H1 (cell line): ENCODE measurements at regions not wholly inside any gene's neighbourhood (a gene's known extent, or its start where the extent isn't known, plus 50 kb on each side); places are given as distances from the start of the nearest gene placed in this dataset.

Experiments
- CTCF ChIA-PET: fragments of 300-600 bp; sonication (Branson Sonifier 250); formaldehyde crosslinking; loops from one replicate; lab custom pipeline; 2021; ENCODE audit not compliant: partially characterized antibody; lab: Charles Lee
- POLR2A ChIA-PET: fragments of 300-600 bp; sonication (Branson Sonifier 250); formaldehyde crosslinking; loops from one replicate; lab custom pipeline; 2021; ENCODE audit warnings: inconsistent platforms; ENCODE audit not compliant: partially characterized antibody; lab: Charles Lee
- DNase-seq, 2 experiments: peaks; one replicate each; pipeline versions ENCODE4 v3.0.0 to v3.0.0-alpha.2; 2010 to 2022; ENCODE audit warnings: low spot score in 2 of 2, low read depth in 1 of 2, mixed read lengths in 1 of 2
- FAIRE-seq: peaks from 2 replicates; lab custom pipeline; 2011; peaks lifted over from hg19 to GRCh38; lab: Jason Lieb, UNC
- H2AFZ ChIP-seq: 2 replicates; pipeline ENCODE4 v1.8.1; 2012; ENCODE audit warnings: low read length, inconsistent platforms
- H2AK5ac ChIP-seq: 2 replicates; pipeline ENCODE4 v1.6.1; 2013; ENCODE audit warnings: low read depth, low read length
- H2BK120ac ChIP-seq: replicated peaks from 2 replicates; pipeline ENCODE3; 2013; ENCODE audit warnings: low read depth, low read length, inconsistent platforms
- H2BK12ac ChIP-seq: 2 replicates; pipeline ENCODE4 v1.6.1; 2013; ENCODE audit warnings: low read depth, low read length
- H2BK15ac ChIP-seq: 2 replicates; pipeline ENCODE4 v1.6.1; 2013; ENCODE audit warnings: low read length
- H2BK20ac ChIP-seq: 2 replicates; pipeline ENCODE4 v1.6.1; 2013; ENCODE audit warnings: low read length
- H2BK5ac ChIP-seq: 2 replicates; pipeline ENCODE4 v1.6.1; 2013; ENCODE audit warnings: low read depth, low read length
- H3K14ac ChIP-seq: 2 replicates; pipeline ENCODE4 v1.6.1; 2013; ENCODE audit warnings: inconsistent platforms; ENCODE audit not compliant: insufficient read length
- H3K18ac ChIP-seq: 2 replicates; pipeline ENCODE4 v1.6.1; 2013; ENCODE audit warnings: low read length; ENCODE audit errors: extremely low read depth
- H3K23ac ChIP-seq: 2 replicates; pipeline ENCODE4 v1.6.1; 2013; ENCODE audit warnings: inconsistent platforms; ENCODE audit not compliant: insufficient read length
- H3K23me2 ChIP-seq: 2 replicates; pipeline ENCODE4 v1.6.1; 2013; ENCODE audit warnings: low read depth, low read length
- H3K27ac ChIP-seq: 2 replicates; pipeline ENCODE4 v1.6.1; 2011; ENCODE audit warnings: low read depth, low read length, inconsistent platforms
- H3K27me3 ChIP-seq, 4 experiments: replicated peaks in 1 of 4; 1 replicate in 1 of 4; 2 replicates in 3 of 4; pipeline versions ENCODE4 v1.6.1 to v1.8.1; 2011 to 2013; ENCODE audit warnings: low read length in 3 of 4, mild to moderate bottlenecking in 3 of 4, inconsistent platforms in 2 of 4, mixed read lengths in 2 of 4, moderate library complexity in 1 of 4; ENCODE audit not compliant: control insufficient read depth in 3 of 4, insufficient read depth in 3 of 4; ENCODE audit errors: extremely low read depth in 1 of 4
- H3K36me3 ChIP-seq, 4 experiments: 2 replicates each; pipeline versions ENCODE4 v1.6.1 to v1.8.1; 2011 to 2013; ENCODE audit warnings: mild to moderate bottlenecking in 4 of 4, low read length in 3 of 4, moderate library complexity in 2 of 4, control low read depth in 1 of 4, inconsistent platforms in 1 of 4; ENCODE audit not compliant: insufficient read depth in 4 of 4, control insufficient read depth in 2 of 4
- H3K4ac ChIP-seq: replicated peaks from 2 replicates; pipeline ENCODE3; 2013; ENCODE audit warnings: low read length, low read depth, mixed read lengths, inconsistent platforms; ENCODE audit not compliant: insufficient read length
- H3K4me1 ChIP-seq, 4 experiments: replicated peaks in 1 of 4; 1 replicate in 1 of 4; 2 replicates in 3 of 4; pipeline versions ENCODE4 v1.6.1 to v1.8.1; 2011 to 2013; ENCODE audit warnings: low read length in 3 of 4, inconsistent platforms in 2 of 4, mixed read lengths in 1 of 4; ENCODE audit not compliant: insufficient read depth in 4 of 4, control insufficient read depth in 3 of 4
- H3K4me2 ChIP-seq, 2 experiments: 2 replicates each; pipeline versions ENCODE4 v1.6.1 to v1.8.1; 2011 to 2013; ENCODE audit warnings: low read depth in 2 of 2, low read length in 2 of 2, control low read depth in 1 of 2, inconsistent platforms in 1 of 2, mild to moderate bottlenecking in 1 of 2; ENCODE audit not compliant: insufficient read depth in 1 of 2
- H3K4me3 ChIP-seq, 4 experiments: fragments of 200-600, 300-600 bp in 1 of 4; sonication (generic), shearing (Covaris generic), sonication (Bioruptor Twin) in 1 of 4; 2 replicates each; pipeline versions ENCODE4 v1.5.1 to v1.8.1; 2011 to 2016; ENCODE audit warnings: low read length in 4 of 4, low read depth in 3 of 4, control low read depth in 2 of 4, inconsistent platforms in 2 of 4, mild to moderate bottlenecking in 2 of 4, mixed read lengths in 1 of 4, moderate library complexity in 1 of 4; ENCODE audit not compliant: insufficient read depth in 2 of 4; ENCODE audit errors: extremely low read depth in 1 of 4
- H3K56ac ChIP-seq: replicated peaks from 2 replicates; pipeline ENCODE3; 2013; ENCODE audit warnings: low read depth, mild to moderate bottlenecking, mixed read lengths, low read length, inconsistent platforms; ENCODE audit not compliant: insufficient read length
- H3K79me1 ChIP-seq: 2 replicates; pipeline ENCODE4 v1.6.1; 2013; ENCODE audit warnings: low read depth, low read length, control low read depth
- H3K79me2 ChIP-seq, 2 experiments: 2 replicates each; pipeline versions ENCODE4 v1.6.1 to v1.8.1; 2012 to 2013; ENCODE audit warnings: low read length in 2 of 2, mild to moderate bottlenecking in 2 of 2, inconsistent platforms in 1 of 2; ENCODE audit not compliant: insufficient read depth in 2 of 2, control insufficient read depth in 1 of 2
- H3K9ac ChIP-seq, 4 experiments: replicated peaks in 1 of 4; 1 replicate in 1 of 4; 2 replicates in 3 of 4; pipeline versions ENCODE4 v1.6.1 to v1.8.1; 2011 to 2013; ENCODE audit warnings: low read depth in 3 of 4, low read length in 3 of 4, control low read depth in 2 of 4, mild to moderate bottlenecking in 2 of 4, moderate library complexity in 2 of 4, inconsistent platforms in 1 of 4; ENCODE audit errors: extremely low read depth in 1 of 4
- H3K9me3 ChIP-seq, 2 experiments: 2 replicates each; pipeline versions ENCODE4 v1.6.1 to v1.8.1; 2012 to 2013; ENCODE audit warnings: mild to moderate bottlenecking in 2 of 2, moderate library complexity in 2 of 2, control low read depth in 1 of 2, inconsistent platforms in 1 of 2, low read depth in 1 of 2, low read length in 1 of 2, mixed read lengths in 1 of 2; ENCODE audit not compliant: insufficient read depth in 2 of 2
- H4K20me1 ChIP-seq, 2 experiments: replicated peaks in 1 of 2; 2 replicates each; pipeline versions ENCODE3 to v1.8.1; 2011 to 2013; ENCODE audit warnings: inconsistent platforms in 2 of 2, low read length in 2 of 2, mild to moderate bottlenecking in 1 of 2; ENCODE audit not compliant: insufficient read depth in 2 of 2, control insufficient read depth in 1 of 2
- H4K5ac ChIP-seq: 2 replicates; pipeline ENCODE4 v1.6.1; 2013; ENCODE audit warnings: low read length, low read depth, mixed read lengths, inconsistent platforms; ENCODE audit not compliant: insufficient read length
- H4K8ac ChIP-seq: 2 replicates; pipeline ENCODE4 v1.8.0; 2013; ENCODE audit warnings: mild to moderate bottlenecking, moderate library complexity, low read length, inconsistent platforms; ENCODE audit not compliant: insufficient read depth; ENCODE audit errors: extremely low read depth
- H4K91ac ChIP-seq: replicated peaks from 2 replicates; pipeline ENCODE3; 2013; ENCODE audit warnings: low read length, mixed read lengths, inconsistent platforms; ENCODE audit not compliant: insufficient read length
- EZH2 ChIP-seq: fragments of 200-600 bp; sonication (generic); IDR thresholded peaks from 2 replicates; pipeline ENCODE4 v1.7.1; 2012; ENCODE audit warnings: low read depth, mild to moderate bottlenecking, moderate library complexity, low read length, inconsistent platforms; ENCODE audit not compliant: severe bottlenecking
- HDAC2 ChIP-seq, 2 experiments: fragments of 300-600 bp in 1 of 2; sonication (generic) in 1 of 2; IDR thresholded peaks; 2 replicates each; pipeline ENCODE4 v1.6.1; 2011 to 2012; ENCODE audit warnings: low read depth in 2 of 2, low read length in 2 of 2, mild to moderate bottlenecking in 2 of 2, moderate library complexity in 2 of 2, borderline replicate concordance in 1 of 2, inconsistent platforms in 1 of 2
- JUN ChIP-seq: IDR thresholded peaks from 2 replicates; pipeline ENCODE4 v1.6.1; 2011; ENCODE audit warnings: low read depth, mild to moderate bottlenecking, improper control_type of control experiment, low read length
- TAF7 ChIP-seq: optimal IDR thresholded peaks from 2 replicates; pipeline ENCODE3; 2011; ENCODE audit warnings: low read depth, mild to moderate bottlenecking, inconsistent platforms, low read length, moderate library complexity, borderline replicate concordance
- TBP ChIP-seq: IDR thresholded peaks from 2 replicates; pipeline ENCODE4 v1.6.1; 2011; ENCODE audit warnings: low read depth, low read length, improper control_type of control experiment
- WGBS, 2 experiments: shearing (Covaris generic) in 1 of 2; methylation state at CpG; one replicate each; pipeline versions ENCODE4 v1.1.6 to v1.1.7; 2013 to 2015; ENCODE audit warnings: low lambda C conversion rate in 2 of 2, mixed read lengths in 2 of 2, inconsistent platforms in 1 of 2, low coverage in 1 of 2, missing lambda C conversion rate in 1 of 2; ENCODE audit not compliant: insufficient replicate concordance in 2 of 2, insufficient coverage in 1 of 2, insufficient read length in 1 of 2; ENCODE audit errors: extremely low coverage in 1 of 2, missing lambda C conversion rate in 1 of 2; 5-methylcytosine and 5-hydroxymethylcytosine counted together

DNA sequence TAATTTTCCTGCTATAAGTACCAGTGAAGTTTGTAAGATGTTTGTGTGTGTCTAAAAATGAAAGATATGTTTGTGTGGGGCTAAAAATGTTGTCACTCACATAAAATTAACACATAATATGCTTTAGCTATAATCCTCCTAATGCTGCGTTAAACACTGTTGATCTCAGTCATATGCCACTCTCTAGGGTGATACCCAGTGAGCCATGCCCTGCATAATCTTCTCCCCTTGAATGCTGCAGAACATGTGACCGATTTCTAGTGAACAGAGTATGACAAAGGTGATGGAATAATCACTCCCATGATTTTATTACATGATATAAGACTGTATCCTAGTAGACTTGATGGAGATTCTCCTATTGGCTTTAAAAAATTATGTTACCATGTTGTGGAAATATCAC is 119.1 kb upstream of the EPHA5 start:
- no peak overlapping the region for H3K18ac ChIP-seq
- no peak for FAIRE-seq
- TF ChIP-seq HDAC2 (IDR thresholded peaks at IDR 0.05; ENCODE audit: borderline replicate concordance in 1 of 2, low read depth in 2 of 2, low read length in 2 of 2): no peak
- no peak for TF ChIP-seq EZH2
- no peak for TF ChIP-seq TBP
- no peak for TF ChIP-seq TAF7
- TF ChIP-seq JUN: no peak

More for the DNA sequence above, 119.1 kb upstream of the EPHA5 start:
- H4K8ac ChIP-seq: no peak overlapping the region
- H2BK12ac ChIP-seq: no peak overlapping the region
- H3K9me3 ChIP-seq: no peaks in the 10 kb centered on the region
- CTCF ChIA-PET: no interaction called here
- no peaks in the 10 kb centered on the region; the same call in 1 of the 2 replicates for H3K23me2 ChIP-seq
- no peak overlapping the region for H4K91ac ChIP-seq
- no peak overlapping the region for H2BK5ac ChIP-seq
- H2BK15ac ChIP-seq: no peak overlapping the region
- H3K79me2 ChIP-seq: no peaks in the 10 kb centered on the region
- no peak overlapping the region for H3K4me3 ChIP-seq
- no peak overlapping the region for H3K4ac ChIP-seq
- POLR2A ChIA-PET: interaction anchor here (0.9 kb wide), 1 partner anchor 153 kb away, joined by 3 read pairs; no protein-coding TSS in a partner anchor
- H2AK5ac ChIP-seq: no peak overlapping the region
- no peak overlapping the region for H2AFZ ChIP-seq
- H3K14ac ChIP-seq: no peak overlapping the region
- DNase-seq: no peak
- H3K4me2 ChIP-seq: no peak overlapping the region
- no peak overlapping the region for H4K5ac ChIP-seq
- H3K36me3 ChIP-seq: no peaks in the 10 kb centered on the region
- WGBS, 2 experiments: 95% methylated on average over 2 of the region's 2 CpGs; no CpG with 5 or more reads in 1 of the 2 experiments
- H3K4me1 ChIP-seq: peaks cover 0 to 6% (median 0%) of the 10 kb centered on the region in 4 experiments; a peak in 1 of 7 replicates
- no peak overlapping the region for H3K27ac ChIP-seq
- H3K27me3 ChIP-seq: no peaks in the 10 kb centered on the region
- no peaks in the 10 kb centered on the region for H3K79me1 ChIP-seq
- no peak overlapping the region for H3K9ac ChIP-seq
- no peaks in the 10 kb centered on the region for H4K20me1 ChIP-seq
- no peak overlapping the region for H3K23ac ChIP-seq
- H2BK20ac ChIP-seq: no peak overlapping the region
- no peak overlapping the region for H3K56ac ChIP-seq
- no peak overlapping the region for H2BK120ac ChIP-seq
